GM12892 (cell line): ENCODE measurements at regions not wholly inside any gene's neighbourhood (a gene's known extent, or its start where the extent isn't known, plus 50 kb on each side); places are given as distances from the start of the nearest gene placed in this dataset.

ENCODE experiments used
- DNase-seq: peaks from one replicate; pipeline ENCODE4 v3.0.0; 2011; ENCODE audit not compliant: insufficient read length
- FAIRE-seq: peaks from 2 replicates; lab custom pipeline; 2011; peaks lifted over from hg19 to GRCh38; lab: Jason Lieb, UNC
- POLR2A ChIP-seq: IDR thresholded peaks from 2 replicates; pipeline ENCODE4 v1.6.1; 2011; ENCODE audit warnings: low read depth, low read length, control low read depth
- POLR2AphosphoS5 ChIP-seq: IDR thresholded peaks from 2 replicates; pipeline ENCODE4 v1.6.1; 2011; ENCODE audit warnings: low read depth, low read length, control low read depth
- TAF1 ChIP-seq: IDR thresholded peaks from 2 replicates; pipeline ENCODE4 v1.6.1; 2011; ENCODE audit warnings: low read depth, mild to moderate bottlenecking, control low read depth, low read length, borderline replicate concordance

- FAIRE-seq (no peak), DNase-seq (no peak)
- TF ChIP-seq TAF1 = no peak
Measured at GRCh38 chr4:128477540-128477939, 189.9 kb upstream of the PGRMC2 start.

- TF ChIP-seq POLR2A (no peak), POLR2AphosphoS5 (no peak), TAF1 (no peak)
- FAIRE-seq (no peak), DNase-seq (no peak)
Measured at GRCh38 chr4:128475597-128475996, 188.0 kb upstream of the PGRMC2 start.

GRCh38 chr4:128471576-128471975 lies 184.0 kb upstream of the PGRMC2 start:
- FAIRE-seq = no peak
- no peak for TF ChIP-seq POLR2A
- TF ChIP-seq POLR2AphosphoS5 = no peak
- no peak for TF ChIP-seq TAF1
- no peak for DNase-seq

- FAIRE-seq (no peak), DNase-seq (no peak)
- TF ChIP-seq POLR2AphosphoS5 (no peak), TAF1 (no peak), POLR2A (no peak)
Measured at GRCh38 chr4:128470492-128471053, 183.0 kb upstream of the PGRMC2 start.

- DNase-seq = no peak
- no peak for FAIRE-seq
- TF ChIP-seq POLR2AphosphoS5 (no peak), TAF1 (no peak), POLR2A (no peak)
Measured at GRCh38 chr4:128468123-128468989, 180.7 kb upstream of the PGRMC2 start.

GRCh38 chr4:128465523-128465922 lies 177.9 kb upstream of the PGRMC2 start:
- TF ChIP-seq TAF1 (no peak), POLR2AphosphoS5 (no peak), POLR2A (no peak)
- no peak for DNase-seq
- no peak for FAIRE-seq

GRCh38 chr4:128463006-128463405 lies 175.4 kb upstream of the PGRMC2 start:
- no peak for TF ChIP-seq POLR2AphosphoS5
- TF ChIP-seq POLR2A = no peak
- TF ChIP-seq TAF1 = no peak
- DNase-seq = no peak
- no peak for FAIRE-seq

- no peak for FAIRE-seq
- TF ChIP-seq TAF1 = no peak
- TF ChIP-seq POLR2A = no peak
Measured at GRCh38 chr4:128462103-128462783, 174.6 kb upstream of the PGRMC2 start.

GRCh38 chr4:128461291-128462102 lies 173.9 kb upstream of the PGRMC2 start:
- no peak for FAIRE-seq
- no peak for DNase-seq
- TF ChIP-seq POLR2AphosphoS5 (no peak), TAF1 (no peak), POLR2A (no peak)

More at GRCh38 chr4:128462103-128462783, 174.6 kb upstream of the PGRMC2 start:
- no peak for DNase-seq

GRCh38 chr4:128459547-128459946 lies 171.9 kb upstream of the PGRMC2 start:
- FAIRE-seq (no peak), DNase-seq (no peak)
- TF ChIP-seq TAF1 (no peak), POLR2AphosphoS5 (no peak), POLR2A (no peak)

- DNase-seq (no peak), FAIRE-seq (no peak)
- no peak for TF ChIP-seq POLR2A
- no peak for TF ChIP-seq TAF1
- TF ChIP-seq POLR2AphosphoS5 = no peak
Measured at GRCh38 chr4:128458816-128459215, 171.2 kb upstream of the PGRMC2 start.
